Memory B cell (primary cell): ENCODE measurements at regions not wholly inside any gene's neighbourhood (a gene's known extent, or its start where the extent isn't known, plus 50 kb on each side); places are given as distances from the start of the nearest gene placed in this dataset.
"Not testable (repeated sequence)": the region's sequence is repeated elsewhere in the genome, so short reads cannot be mapped to it uniquely, and the experiment has no call there.

ENCODE experiments used
- ATAC-seq: fragments of 150-1000 bp; cut with Tn5 transposase; 2 replicates; pipeline ENCODE4 v1.10.0; 2021; ENCODE audit warnings: low read depth, mild to moderate bottlenecking, moderate library complexity
- DNase-seq, 2 donors: peaks; one replicate each; pipeline ENCODE4 v3.0.0; 2022; ENCODE audit warnings: low spot score in 2 of 2
- H3K27ac Mint-ChIP-seq: one replicate; pipeline ENCODE4 v1.8.0; 2022; ENCODE audit warnings: mild to moderate bottlenecking, moderate library complexity, mixed read lengths
- H3K27me3 Mint-ChIP-seq: one replicate; pipeline ENCODE4 v1.8.0; 2022; ENCODE audit warnings: mixed read lengths
- H3K36me3 Mint-ChIP-seq: one replicate; pipeline ENCODE4 v1.8.0; 2022; ENCODE audit warnings: mild to moderate bottlenecking, mixed read lengths
- H3K4me1 Mint-ChIP-seq: one replicate; pipeline ENCODE4 v1.8.0; 2022; ENCODE audit warnings: mixed read lengths
- H3K4me3 Mint-ChIP-seq: one replicate; pipeline ENCODE4 v1.8.0; 2022; ENCODE audit warnings: mild to moderate bottlenecking, moderate library complexity, mixed read lengths
- H3K9me3 Mint-ChIP-seq: one replicate; pipeline ENCODE4 v1.8.0; 2022; ENCODE audit warnings: mixed read lengths

DNA sequence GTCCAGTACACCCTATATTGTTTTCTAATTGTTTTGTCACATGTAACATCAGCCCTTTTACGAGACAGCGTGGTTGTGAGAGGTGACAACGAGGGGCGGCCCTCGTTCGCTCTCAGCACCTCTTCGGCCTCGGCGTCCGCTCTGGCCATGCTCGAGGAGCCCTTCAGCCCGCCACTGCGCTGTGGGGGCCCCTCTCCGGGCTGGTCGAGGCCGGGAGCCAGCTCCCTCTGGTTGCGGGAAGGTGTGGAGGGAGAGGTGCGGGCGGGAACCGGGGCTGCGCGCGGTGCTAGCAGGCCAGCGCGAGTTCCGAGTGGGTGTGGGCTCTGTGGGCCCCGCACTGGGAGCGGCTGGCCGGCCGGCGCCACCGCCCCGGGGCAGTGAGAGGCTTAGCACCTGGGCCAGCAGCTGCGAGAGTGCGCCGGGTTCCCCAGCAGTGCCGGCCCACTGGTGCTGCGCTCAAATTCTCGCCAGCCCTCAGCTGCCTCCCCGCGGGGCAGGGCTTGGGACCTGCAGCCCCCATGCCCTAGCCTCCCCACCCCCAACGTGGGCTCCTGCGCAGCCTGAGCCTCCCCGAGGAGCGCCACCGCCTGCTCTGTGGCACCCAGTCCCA lies 145.0 kb downstream of the PSAT1 start:
- ATAC-seq (no peak), DNase-seq (no peak)
- Mint-ChIP-seq H3K9me3 (no peaks in the 10 kb centered on the region), H3K4me3 (no peak overlapping the region), H3K4me1 (no peaks in the 10 kb centered on the region), H3K27ac (no peak overlapping the region), H3K36me3 (no peaks in the 10 kb centered on the region), H3K27me3 (no peaks in the 10 kb centered on the region)

GRCh38 chr9:78442577-78442976 lies 145.7 kb downstream of the PSAT1 start:
- not testable (repeated sequence) for H3K4me3 Mint-ChIP-seq, H3K9me3 Mint-ChIP-seq, H3K27me3 Mint-ChIP-seq, ATAC-seq, H3K27ac Mint-ChIP-seq, H3K36me3 Mint-ChIP-seq, H3K4me1 Mint-ChIP-seq, DNase-seq

DNA sequence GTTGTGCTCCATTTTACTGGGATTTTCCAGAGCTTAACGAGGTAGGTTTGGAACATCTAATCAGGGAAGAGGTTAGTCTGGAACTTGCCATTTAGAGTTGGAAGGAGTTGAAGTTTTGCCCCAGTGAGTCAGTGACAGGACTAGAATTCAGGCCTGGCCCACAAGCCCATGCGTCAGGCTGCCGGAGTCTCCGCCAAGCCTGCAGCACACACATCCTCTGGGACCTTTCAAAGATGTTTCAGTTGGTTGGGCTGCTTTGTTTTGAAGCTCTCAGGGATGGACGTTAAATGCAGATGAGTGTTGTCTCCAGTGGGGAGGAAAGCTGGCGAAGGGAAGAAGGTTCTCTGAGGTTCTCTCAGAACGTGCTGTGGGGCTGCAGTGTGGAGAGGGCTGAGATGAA lies 147.0 kb downstream of the PSAT1 start:
- Mint-ChIP-seq H3K27me3 (no peaks in the 10 kb centered on the region), H3K27ac (no peak overlapping the region), H3K4me1 (no peaks in the 10 kb centered on the region), H3K4me3 (no peak overlapping the region), H3K9me3 (no peaks in the 10 kb centered on the region), H3K36me3 (no peaks in the 10 kb centered on the region)
- no peak for DNase-seq
- ATAC-seq, result no peak

GRCh38 chr9:78448960-78449673 lies 152.2 kb downstream of the PSAT1 start:
- H3K9me3 Mint-ChIP-seq, result no peaks in the 10 kb centered on the region
- no peaks in the 10 kb centered on the region for H3K36me3 Mint-ChIP-seq
- DNase-seq (no peak), ATAC-seq (no peak)
- H3K27me3 Mint-ChIP-seq, result peaks cover 8% of the 10 kb centered on the region
- no peak overlapping the region for H3K27ac Mint-ChIP-seq
- H3K4me1 Mint-ChIP-seq, result no peaks in the 10 kb centered on the region
- no peak overlapping the region for H3K4me3 Mint-ChIP-seq

- Mint-ChIP-seq H3K4me3 (no peak overlapping the region), H3K4me1 (no peaks in the 10 kb centered on the region), H3K27me3 (peaks cover 10% of the 10 kb centered on the region), H3K36me3 (no peaks in the 10 kb centered on the region), H3K27ac (no peak overlapping the region), H3K9me3 (no peaks in the 10 kb centered on the region)
- DNase-seq (no peak), ATAC-seq (no peak)
These were observed 156.5 kb downstream of the PSAT1 start for GRCh38 chr9:78453450-78453849.

DNA sequence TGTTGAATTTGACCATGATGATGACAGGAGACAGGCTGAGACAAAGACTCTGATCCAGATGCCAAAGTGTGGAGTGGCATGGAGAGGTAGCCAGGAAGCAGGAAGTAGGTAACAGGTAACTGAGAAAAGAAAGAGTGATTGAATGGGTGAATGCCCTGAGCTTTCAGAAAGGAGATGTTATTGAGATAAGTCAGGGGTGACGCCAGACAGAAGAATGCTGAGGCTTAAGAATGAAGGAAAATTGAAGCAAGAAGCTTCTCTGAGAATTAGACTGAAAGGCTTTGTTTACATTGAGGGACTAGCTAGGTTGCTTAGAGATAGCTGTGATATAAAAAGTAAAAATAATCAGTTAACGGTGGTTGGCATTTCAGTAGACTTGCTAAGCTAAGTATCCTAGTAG lies 165.7 kb downstream of the PSAT1 start:
- Mint-ChIP-seq H3K27me3 (peaks cover 2% of the 10 kb centered on the region), H3K9me3 (no peaks in the 10 kb centered on the region), H3K4me3 (no peak overlapping the region), H3K36me3 (no peaks in the 10 kb centered on the region), H3K27ac (no peak overlapping the region), H3K4me1 (no peaks in the 10 kb centered on the region)
- DNase-seq, result no peak
- ATAC-seq, result no peak

- Mint-ChIP-seq H3K27me3 (peaks cover 1% of the 10 kb centered on the region), H3K36me3 (no peaks in the 10 kb centered on the region), H3K9me3 (no peaks in the 10 kb centered on the region), H3K4me3 (no peak overlapping the region), H3K4me1 (no peaks in the 10 kb centered on the region), H3K27ac (no peak overlapping the region)
- no peak for ATAC-seq
- DNase-seq, result no peak
These were observed 166.8 kb downstream of the PSAT1 start for GRCh38 chr9:78463750-78464149.

GRCh38 chr9:78468231-78468630 lies 171.3 kb downstream of the PSAT1 start:
- ATAC-seq (no peak), DNase-seq (no peak)
- no peak overlapping the region for H3K27ac Mint-ChIP-seq
- no peak overlapping the region for H3K4me3 Mint-ChIP-seq
- H3K9me3 Mint-ChIP-seq, result peaks cover 2% of the 10 kb centered on the region
- H3K4me1 Mint-ChIP-seq, result no peaks in the 10 kb centered on the region
- H3K27me3 Mint-ChIP-seq, result peaks cover 5% of the 10 kb centered on the region
- H3K36me3 Mint-ChIP-seq, result no peaks in the 10 kb centered on the region

DNA sequence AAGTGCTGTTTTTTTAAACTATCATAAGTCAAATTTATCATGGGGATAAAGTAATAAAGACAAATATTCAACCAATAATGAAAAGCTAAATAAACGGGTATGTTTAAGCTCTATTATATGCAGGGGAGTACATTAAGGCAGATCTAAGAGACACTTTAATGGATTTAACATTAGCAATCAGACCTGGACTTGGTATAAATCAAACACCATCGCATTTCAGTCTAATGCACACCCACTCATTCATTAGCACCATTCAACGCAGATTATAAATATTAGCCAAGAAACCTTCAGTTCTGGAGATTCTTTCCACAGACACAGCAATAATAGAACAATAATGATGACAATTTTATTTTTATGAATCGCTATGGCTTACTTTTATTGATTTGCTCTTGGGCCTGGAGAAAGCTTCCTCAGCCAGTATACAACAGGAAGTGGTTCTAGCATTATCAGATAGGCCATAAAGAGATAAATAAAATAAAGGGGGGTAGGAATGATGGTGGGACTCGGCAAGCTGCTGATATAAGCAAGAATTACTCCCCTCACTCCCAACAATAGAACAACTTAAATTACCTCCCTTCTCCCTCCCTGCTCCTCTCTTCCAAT lies 172.2 kb downstream of the PSAT1 start:
- Mint-ChIP-seq H3K4me1 (no peaks in the 10 kb centered on the region), H3K27ac (no peak overlapping the region), H3K4me3 (no peak overlapping the region), H3K9me3 (peaks cover 2% of the 10 kb centered on the region), H3K27me3 (peaks cover 5% of the 10 kb centered on the region), H3K36me3 (no peaks in the 10 kb centered on the region)
- ATAC-seq (no peak), DNase-seq (no peak)

DNA sequence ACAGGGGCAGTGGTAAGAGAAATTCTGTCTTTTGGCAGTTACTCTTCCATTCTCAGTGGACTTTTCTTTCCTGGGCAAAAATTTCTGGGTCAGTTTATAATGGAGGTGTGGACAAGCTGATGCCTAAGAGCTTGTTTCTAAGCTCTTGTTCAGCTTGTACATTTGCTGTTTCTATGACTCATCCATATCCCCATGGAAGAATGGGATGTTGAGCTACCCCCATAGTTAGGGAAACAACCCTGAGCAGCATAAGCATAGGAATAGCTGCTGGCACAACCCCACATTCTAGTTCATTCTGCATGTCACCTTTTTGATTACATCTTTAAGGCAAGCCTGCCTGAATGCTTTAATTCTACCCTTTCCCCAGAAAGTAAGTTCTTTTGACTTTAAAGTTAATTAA lies 173.3 kb downstream of the PSAT1 start:
- no peak for DNase-seq
- Mint-ChIP-seq H3K27ac (no peak overlapping the region), H3K9me3 (peaks cover 2% of the 10 kb centered on the region), H3K27me3 (peaks cover 5% of the 10 kb centered on the region), H3K4me3 (no peak overlapping the region), H3K36me3 (no peaks in the 10 kb centered on the region), H3K4me1 (no peaks in the 10 kb centered on the region)
- no peak for ATAC-seq

- H3K27me3 Mint-ChIP-seq, result peaks cover 5% of the 10 kb centered on the region
- no peak overlapping the region for H3K4me3 Mint-ChIP-seq
- no peaks in the 10 kb centered on the region for H3K36me3 Mint-ChIP-seq
- H3K9me3 Mint-ChIP-seq, result peaks cover 2% of the 10 kb centered on the region
- ATAC-seq (no peak), DNase-seq (no peak)
- no peaks in the 10 kb centered on the region for H3K4me1 Mint-ChIP-seq
- no peak overlapping the region for H3K27ac Mint-ChIP-seq
These were observed 173.8 kb downstream of the PSAT1 start for GRCh38 chr9:78470741-78471140.

DNA sequence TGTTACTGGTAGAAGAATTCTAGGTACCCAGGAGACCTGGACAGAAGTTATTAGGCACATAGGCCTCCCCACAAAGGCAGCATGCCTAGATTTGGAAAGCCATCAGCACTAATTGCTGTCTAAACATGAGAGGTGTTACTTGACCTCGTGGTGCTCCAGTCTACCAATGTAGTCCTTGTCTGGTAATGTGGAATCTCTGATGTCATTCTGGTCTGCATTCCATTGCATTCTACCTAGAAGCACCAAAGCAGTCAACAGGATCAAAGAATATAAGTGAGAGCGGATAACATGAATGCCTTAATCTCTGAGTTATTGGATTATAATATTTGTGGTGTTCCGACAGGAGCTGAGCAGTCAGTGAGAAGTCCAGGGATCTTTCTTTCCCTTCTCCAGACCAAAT lies 175.2 kb downstream of the PSAT1 start:
- peaks cover 5% of the 10 kb centered on the region for H3K27me3 Mint-ChIP-seq
- no peak overlapping the region for H3K27ac Mint-ChIP-seq
- H3K9me3 Mint-ChIP-seq, result peaks cover 2% of the 10 kb centered on the region
- ATAC-seq (no peak), DNase-seq (no peak)
- H3K36me3 Mint-ChIP-seq, result no peaks in the 10 kb centered on the region
- no peak overlapping the region for H3K4me3 Mint-ChIP-seq
- no peaks in the 10 kb centered on the region for H3K4me1 Mint-ChIP-seq

DNA sequence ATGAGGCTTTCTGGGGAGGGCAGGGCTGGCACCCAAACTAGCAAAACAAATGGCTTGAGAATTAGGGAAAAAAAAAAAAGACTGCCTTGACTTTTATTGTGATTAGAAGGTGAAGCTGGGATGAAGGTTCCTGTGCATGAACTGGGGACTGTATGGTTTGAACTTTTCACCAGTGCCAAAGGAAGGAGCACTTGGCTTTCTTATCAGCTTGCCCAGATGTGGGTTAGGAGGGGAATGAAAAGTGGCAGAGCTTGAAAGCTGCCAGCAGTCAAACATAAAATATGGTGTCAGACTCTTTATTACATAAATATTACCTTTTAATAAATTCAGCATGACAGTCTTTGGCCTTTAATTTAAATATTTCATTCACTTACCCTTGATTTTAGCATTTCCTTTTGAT lies 182.5 kb downstream of the PSAT1 start:
- DNase-seq (no peak), ATAC-seq (no peak)
- no peaks in the 10 kb centered on the region for H3K36me3 Mint-ChIP-seq
- no peaks in the 10 kb centered on the region for H3K27me3 Mint-ChIP-seq
- no peak overlapping the region for H3K27ac Mint-ChIP-seq
- H3K4me1 Mint-ChIP-seq, result no peaks in the 10 kb centered on the region
- H3K9me3 Mint-ChIP-seq, result peaks cover 11% of the 10 kb centered on the region
- no peak overlapping the region for H3K4me3 Mint-ChIP-seq

- H3K4me1 Mint-ChIP-seq, result no peaks in the 10 kb centered on the region
- H3K27me3 Mint-ChIP-seq, result peaks cover 2% of the 10 kb centered on the region
- no peak for DNase-seq
- H3K27ac Mint-ChIP-seq, result no peak overlapping the region
- peaks cover 8% of the 10 kb centered on the region for H3K9me3 Mint-ChIP-seq
- H3K4me3 Mint-ChIP-seq, result no peak overlapping the region
- no peak for ATAC-seq
- peaks cover 2% of the 10 kb centered on the region for H3K36me3 Mint-ChIP-seq
These were observed 189.7 kb downstream of the PSAT1 start for GRCh38 chr9:78486661-78487060.

GRCh38 chr9:78490231-78490630 lies 193.3 kb downstream of the PSAT1 start:
- Mint-ChIP-seq H3K27me3 (peaks cover 2% of the 10 kb centered on the region), H3K36me3 (peaks cover under 1% of the 10 kb centered on the region), H3K4me3 (no peak overlapping the region), H3K4me1 (no peaks in the 10 kb centered on the region), H3K27ac (no peak overlapping the region), H3K9me3 (no peaks in the 10 kb centered on the region)
- ATAC-seq, result no peak
- DNase-seq, result no peak
